K562 (cell line): ENCODE measurements at regions not wholly inside any gene's neighbourhood (a gene's known extent, or its start where the extent isn't known, plus 50 kb on each side); places are given as distances from the start of the nearest gene placed in this dataset.

Source experiments
- ATAC-seq: fragments of 200-7000 bp; cut with Tn5 transposase; 3 replicates; pipeline ENCODE4 v1.9.1; 2020; ENCODE audit warnings: moderate library complexity
- BruUV-seq: library from RNA; stranded (reverse); fragments of 400-500 nt; replicated peaks from 2 replicates; lab custom pipeline; 2021; lab: Mats Ljungman, UMichigan
- CTCF ChIA-PET: fragments of 300-600 bp; formaldehyde crosslinking; extraction: SDS; loops from one replicate; lab custom pipeline; 2021; ENCODE audit warnings: low intra/inter-chr PET ratio; lab: Yijun Ruan, JAX
- POLR2A ChIA-PET: fragments of 300-600, 350-650 bp; sonication (Branson Sonifier 250); formaldehyde crosslinking; extraction: SDS; loops from one replicate; lab custom pipeline; 2021; ENCODE audit warnings: antibody characterized with exemption, inconsistent platforms; lab: Yijun Ruan, JAX
- DNase-seq, 4 experiments: peaks; one replicate each; pipeline versions ENCODE4 v3.0.0 to v3.0.0-alpha.2; 2011 to 2018; ENCODE audit warnings: low spot score in 3 of 4, mixed read lengths in 3 of 4; ENCODE audit errors: extremely low read depth in 1 of 4
- FAIRE-seq: peaks from 2 replicates; lab custom pipeline; 2011; peaks lifted over from hg19 to GRCh38; lab: Jason Lieb, UNC
- H2AFZ ChIP-seq: 2 replicates; pipeline ENCODE4 v1.6.0; 2011; ENCODE audit warnings: low read depth, low read length, control low read depth, inconsistent platforms
- H3K27ac ChIP-seq: fragments of 200-600 bp; 3 replicates; pipeline ENCODE4 v1.8.0; 2011; ENCODE audit warnings: low read depth, mild to moderate bottlenecking, control low read depth, inconsistent platforms, low read length, moderate library complexity, mixed read lengths; ENCODE audit errors: extremely low read depth
- H3K27me3 ChIP-seq, 2 experiments: fragments of 300-600 bp in 1 of 2; 2 replicates in 1 of 2; 3 replicates in 1 of 2; pipeline versions ENCODE4 v1.6.0 to v1.8.0; 2011; ENCODE audit warnings: inconsistent platforms in 2 of 2, low read length in 2 of 2, mild to moderate bottlenecking in 1 of 2, mixed read lengths in 1 of 2, moderate library complexity in 1 of 2; ENCODE audit not compliant: control insufficient read depth in 2 of 2, insufficient read depth in 2 of 2
- H3K36me3 ChIP-seq: fragments of 300-600 bp; 3 replicates; pipeline ENCODE4 v1.8.0; 2011; ENCODE audit warnings: mild to moderate bottlenecking, low read length, inconsistent platforms; ENCODE audit not compliant: control insufficient read depth, insufficient read depth
- H3K4me1 ChIP-seq, 2 experiments: fragments of 200-600 bp in 1 of 2; replicated peaks in 1 of 2; 2 replicates in 1 of 2; 3 replicates in 1 of 2; pipeline versions ENCODE4 v1.5.1 to v1.8.0; 2011; ENCODE audit warnings: inconsistent platforms in 2 of 2, low read length in 2 of 2, mild to moderate bottlenecking in 1 of 2, mixed read lengths in 1 of 2, moderate library complexity in 1 of 2; ENCODE audit not compliant: control insufficient read depth in 2 of 2, insufficient read depth in 2 of 2
- H3K4me2 ChIP-seq: 2 replicates; pipeline ENCODE4 v1.6.1; 2011; ENCODE audit warnings: low read length, control low read depth, inconsistent platforms, mixed read lengths; ENCODE audit not compliant: insufficient read depth
- H3K4me3 ChIP-seq: fragments of 200-600 bp; sonication (generic), shearing (Covaris generic); 2 replicates; pipeline ENCODE4 v1.5.1; 2016; ENCODE audit warnings: control low read depth, inconsistent platforms
- H3K79me2 ChIP-seq: fragments of 200-600 bp; 3 replicates; pipeline ENCODE4 v1.8.0; 2011; ENCODE audit warnings: low read length, inconsistent platforms; ENCODE audit not compliant: control insufficient read depth, insufficient read depth
- H3K9ac ChIP-seq, 2 experiments: 2 replicates each; pipeline versions ENCODE4 v1.6.0 to v1.6.1; 2011; ENCODE audit warnings: low read depth in 2 of 2, low read length in 2 of 2, control low read depth in 1 of 2, inconsistent platforms in 1 of 2, mild to moderate bottlenecking in 1 of 2, mixed read lengths in 1 of 2; ENCODE audit not compliant: insufficient read depth in 1 of 2
- H3K9me1 ChIP-seq: one replicate; pipeline ENCODE4 v1.6.0; 2011; ENCODE audit warnings: inconsistent platforms, mild to moderate bottlenecking, low read length, moderate library complexity; ENCODE audit not compliant: control insufficient read depth, insufficient read depth
- H3K9me3 ChIP-seq: replicated peaks from 2 replicates; pipeline ENCODE4 v1.5.1; 2011; ENCODE audit warnings: low read depth, low read length, inconsistent platforms; ENCODE audit not compliant: control insufficient read depth, insufficient read depth
- H4K20me1 ChIP-seq: replicated peaks from 2 replicates; pipeline ENCODE4 v1.6.1; 2011; ENCODE audit warnings: low read length, inconsistent platforms, mixed read lengths; ENCODE audit not compliant: control insufficient read depth, insufficient read depth
- ADNP ChIP-seq: fragments of 200-800 bp; sonication (Bioruptor generic); IDR thresholded peaks from 2 replicates; pipeline ENCODE4 v1.6.1; 2016; ENCODE audit warnings: missing genetic modification characterization, missing compliant biosample characterization
- CBX5 ChIP-seq: IDR thresholded peaks from 2 replicates; pipeline ENCODE4 v1.6.1; 2014; ENCODE audit warnings: low read depth, borderline replicate concordance
- ELF1 ChIP-seq: fragments of 200-800 bp; sonication (Bioruptor generic); IDR thresholded peaks from 2 replicates; pipeline ENCODE4 v1.6.1; 2016; ENCODE audit warnings: missing genetic modification characterization, missing compliant biosample characterization
- FOXJ2 ChIP-seq: fragments of 200-800 bp; sonication (Bioruptor generic); IDR thresholded peaks from 2 replicates; pipeline ENCODE4 v1.6.1; 2016; ENCODE audit warnings: missing genetic modification characterization, missing compliant biosample characterization
- GATA2 ChIP-seq: sonication (generic); formaldehyde crosslinking; IDR thresholded peaks from 2 replicates; pipeline ENCODE4 v1.4.0; 2020; ENCODE audit warnings: mild to moderate bottlenecking, missing genetic modification reagents
- HIVEP1 ChIP-seq: fragments of 250-450 bp; sonication (Bioruptor Pico); IDR thresholded peaks from 2 replicates; pipeline ENCODE4 v1.4.0; 2020; ENCODE audit warnings: mild to moderate bottlenecking
- MCM5 ChIP-seq: fragments of 450-650 bp; IDR thresholded peaks from 2 replicates; pipeline ENCODE4 v1.6.1; 2016; ENCODE audit warnings: low read depth
- ZBTB17 ChIP-seq: fragments of 450-650 bp; formaldehyde crosslinking; IDR thresholded peaks from 2 replicates; pipeline ENCODE4 v1.4.0; 2020; ENCODE audit warnings: mild to moderate bottlenecking
- ZC3H11A ChIP-seq: IDR thresholded peaks from 2 replicates; pipeline ENCODE4 v1.6.1; 2012; ENCODE audit warnings: low read depth, low read length, improper control_type of control experiment
- ZNF184 ChIP-seq: sonication (generic); formaldehyde crosslinking; IDR thresholded peaks from 2 replicates; pipeline ENCODE4 v1.5.0; 2020; ENCODE audit warnings: missing genetic modification reagents
- in situ Hi-C: fragments of 300-500 bp; cut with MboI; formaldehyde crosslinking; loops from 4 replicates; pipeline ENCODE4 v1.15.0; 2018; ENCODE audit warnings: inconsistent platforms, mixed read lengths
- intact Hi-C: fragments of 100-400 bp; cut with micrococcal nuclease; formaldehyde crosslinking; loops from 2 replicates; pipeline ENCODE4 v1.14.2; 2022
- TF ChIP-seq, protein P1 (sequence below): fragments of 250-450 bp; sonication (Bioruptor Pico); IDR thresholded peaks from 2 replicates; pipeline ENCODE4 v1.5.0; 2022; ENCODE audit warnings: mild to moderate bottlenecking
- TF ChIP-seq, protein P2 (sequence below): sonication (generic); formaldehyde crosslinking; IDR thresholded peaks from 2 replicates; pipeline ENCODE4 v1.9.0; 2022; ENCODE audit warnings: mild to moderate bottlenecking, missing genetic modification reagents
- TF ChIP-seq, protein P3 (sequence below), 2 experiments: fragments of 450-650 bp; IDR thresholded peaks; 2 replicates each; pipeline ENCODE4 v1.6.1; 2018; ENCODE audit warnings: mild to moderate bottlenecking in 2 of 2, low read depth in 1 of 2; ENCODE audit not compliant: partially characterized antibody in 2 of 2

DNA sequence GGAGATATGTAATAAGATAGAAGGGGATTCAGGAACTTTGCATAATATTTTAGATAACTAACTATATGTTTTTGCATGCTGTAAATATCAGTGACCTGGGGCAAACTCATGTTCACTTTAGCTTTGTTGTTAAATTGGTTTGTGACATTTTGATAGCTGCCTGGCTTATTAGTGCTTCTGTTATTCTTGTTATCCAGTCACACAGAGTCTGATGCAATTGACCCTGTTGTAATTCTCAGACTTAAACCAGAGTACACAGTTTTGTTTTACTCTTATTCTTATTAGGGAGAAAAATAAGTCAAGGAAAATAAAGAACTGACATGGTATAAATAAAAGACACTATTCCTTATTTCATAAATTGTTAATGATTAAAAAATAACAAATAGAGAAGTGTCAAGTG lies 516.7 kb upstream of the SLIT2 start:
- H3K27me3 ChIP-seq: no peaks in the 10 kb centered on the region
- no peaks in the 10 kb centered on the region for H4K20me1 ChIP-seq
- H2AFZ ChIP-seq: no peak overlapping the region
- ATAC-seq (no peak), FAIRE-seq (no peak), DNase-seq (no peak)
- CTCF ChIA-PET: no interaction called here
- H3K4me1 ChIP-seq: no peaks in the 10 kb centered on the region
- no peaks in the 10 kb centered on the region for H3K9me3 ChIP-seq
- H3K4me3 ChIP-seq: no peak overlapping the region
- no peaks in the 10 kb centered on the region for H3K36me3 ChIP-seq
- H3K9ac ChIP-seq: no peak overlapping the region
- H3K27ac ChIP-seq: no peak overlapping the region
- POLR2A ChIA-PET: no interaction called here
- intact Hi-C loops (no loop called here), in situ Hi-C loops (no loop called here)
- no peak overlapping the region for H3K4me2 ChIP-seq
- BruUV-seq: no TSS peak
- no peaks in the 10 kb centered on the region for H3K79me2 ChIP-seq
- H3K9me1 ChIP-seq: no peaks in the 10 kb centered on the region
- TF ChIP-seq ADNP (tag) (no peak), CBX5 (no peak), HIVEP1 (CRISPR knock-in tag) (no peak), FOXJ2 (tag) (no peak), GATA2 (CRISPR knock-in tag) (no peak), ELF1 (tag) (no peak), ZBTB17 (no peak), MCM5 (no peak), ZC3H11A (no peak), ZNF184 (no peak)
- TF ChIP-seq, protein P1, sequence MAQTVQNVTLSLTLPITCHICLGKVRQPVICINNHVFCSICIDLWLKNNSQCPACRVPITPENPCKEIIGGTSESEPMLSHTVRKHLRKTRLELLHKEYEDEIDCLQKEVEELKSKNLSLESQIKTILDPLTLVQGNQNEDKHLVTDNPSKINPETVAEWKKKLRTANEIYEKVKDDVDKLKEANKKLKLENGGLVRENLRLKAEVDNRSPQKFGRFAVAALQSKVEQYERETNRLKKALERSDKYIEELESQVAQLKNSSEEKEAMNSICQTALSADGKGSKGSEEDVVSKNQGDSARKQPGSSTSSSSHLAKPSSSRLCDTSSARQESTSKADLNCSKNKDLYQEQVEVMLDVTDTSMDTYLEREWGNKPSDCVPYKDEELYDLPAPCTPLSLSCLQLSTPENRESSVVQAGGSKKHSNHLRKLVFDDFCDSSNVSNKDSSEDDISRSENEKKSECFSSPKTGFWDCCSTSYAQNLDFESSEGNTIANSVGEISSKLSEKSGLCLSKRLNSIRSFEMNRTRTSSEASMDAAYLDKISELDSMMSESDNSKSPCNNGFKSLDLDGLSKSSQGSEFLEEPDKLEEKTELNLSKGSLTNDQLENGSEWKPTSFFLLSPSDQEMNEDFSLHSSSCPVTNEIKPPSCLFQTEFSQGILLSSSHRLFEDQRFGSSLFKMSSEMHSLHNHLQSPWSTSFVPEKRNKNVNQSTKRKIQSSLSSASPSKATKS: no peak
- TF ChIP-seq, protein P2, sequence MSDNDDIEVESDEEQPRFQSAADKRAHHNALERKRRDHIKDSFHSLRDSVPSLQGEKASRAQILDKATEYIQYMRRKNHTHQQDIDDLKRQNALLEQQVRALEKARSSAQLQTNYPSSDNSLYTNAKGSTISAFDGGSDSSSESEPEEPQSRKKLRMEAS (CRISPR knock-in tag): no peak
- TF ChIP-seq, protein P3, sequence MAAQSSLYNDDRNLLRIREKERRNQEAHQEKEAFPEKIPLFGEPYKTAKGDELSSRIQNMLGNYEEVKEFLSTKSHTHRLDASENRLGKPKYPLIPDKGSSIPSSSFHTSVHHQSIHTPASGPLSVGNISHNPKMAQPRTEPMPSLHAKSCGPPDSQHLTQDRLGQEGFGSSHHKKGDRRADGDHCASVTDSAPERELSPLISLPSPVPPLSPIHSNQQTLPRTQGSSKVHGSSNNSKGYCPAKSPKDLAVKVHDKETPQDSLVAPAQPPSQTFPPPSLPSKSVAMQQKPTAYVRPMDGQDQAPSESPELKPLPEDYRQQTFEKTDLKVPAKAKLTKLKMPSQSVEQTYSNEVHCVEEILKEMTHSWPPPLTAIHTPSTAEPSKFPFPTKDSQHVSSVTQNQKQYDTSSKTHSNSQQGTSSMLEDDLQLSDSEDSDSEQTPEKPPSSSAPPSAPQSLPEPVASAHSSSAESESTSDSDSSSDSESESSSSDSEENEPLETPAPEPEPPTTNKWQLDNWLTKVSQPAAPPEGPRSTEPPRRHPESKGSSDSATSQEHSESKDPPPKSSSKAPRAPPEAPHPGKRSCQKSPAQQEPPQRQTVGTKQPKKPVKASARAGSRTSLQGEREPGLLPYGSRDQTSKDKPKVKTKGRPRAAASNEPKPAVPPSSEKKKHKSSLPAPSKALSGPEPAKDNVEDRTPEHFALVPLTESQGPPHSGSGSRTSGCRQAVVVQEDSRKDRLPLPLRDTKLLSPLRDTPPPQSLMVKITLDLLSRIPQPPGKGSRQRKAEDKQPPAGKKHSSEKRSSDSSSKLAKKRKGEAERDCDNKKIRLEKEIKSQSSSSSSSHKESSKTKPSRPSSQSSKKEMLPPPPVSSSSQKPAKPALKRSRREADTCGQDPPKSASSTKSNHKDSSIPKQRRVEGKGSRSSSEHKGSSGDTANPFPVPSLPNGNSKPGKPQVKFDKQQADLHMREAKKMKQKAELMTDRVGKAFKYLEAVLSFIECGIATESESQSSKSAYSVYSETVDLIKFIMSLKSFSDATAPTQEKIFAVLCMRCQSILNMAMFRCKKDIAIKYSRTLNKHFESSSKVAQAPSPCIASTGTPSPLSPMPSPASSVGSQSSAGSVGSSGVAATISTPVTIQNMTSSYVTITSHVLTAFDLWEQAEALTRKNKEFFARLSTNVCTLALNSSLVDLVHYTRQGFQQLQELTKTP (IDR thresholded peaks at IDR 0.05; ENCODE audit: low read depth in 1 of 2, partially characterized antibody in 2 of 2): no peak
